ENCODE measurements at regions not wholly inside any gene's neighbourhood (a gene's known extent, or its start where the extent isn't known, plus 50 kb on each side); places are given as distances from the start of the nearest gene placed in this dataset.

DNA sequence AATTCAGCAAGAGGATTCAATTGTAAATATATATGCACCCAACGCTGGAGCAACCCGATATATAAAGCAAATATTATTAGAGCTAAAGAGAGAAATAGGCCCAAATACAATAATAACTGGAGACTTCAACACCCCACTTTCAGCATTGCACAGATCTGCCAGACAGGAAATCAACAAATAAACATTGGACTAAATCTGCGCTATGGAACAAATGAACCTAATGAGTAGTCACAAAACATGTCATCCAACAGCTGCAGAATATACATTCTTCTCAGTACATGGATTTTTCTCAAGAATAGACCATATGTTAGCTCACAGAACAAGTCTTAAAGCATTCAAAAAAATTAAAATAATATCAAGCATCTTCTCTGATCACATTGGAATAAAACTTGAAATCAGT lies 86.1 kb upstream of the SLC1A1 start:
- TF ChIP-seq, protein P1, sequence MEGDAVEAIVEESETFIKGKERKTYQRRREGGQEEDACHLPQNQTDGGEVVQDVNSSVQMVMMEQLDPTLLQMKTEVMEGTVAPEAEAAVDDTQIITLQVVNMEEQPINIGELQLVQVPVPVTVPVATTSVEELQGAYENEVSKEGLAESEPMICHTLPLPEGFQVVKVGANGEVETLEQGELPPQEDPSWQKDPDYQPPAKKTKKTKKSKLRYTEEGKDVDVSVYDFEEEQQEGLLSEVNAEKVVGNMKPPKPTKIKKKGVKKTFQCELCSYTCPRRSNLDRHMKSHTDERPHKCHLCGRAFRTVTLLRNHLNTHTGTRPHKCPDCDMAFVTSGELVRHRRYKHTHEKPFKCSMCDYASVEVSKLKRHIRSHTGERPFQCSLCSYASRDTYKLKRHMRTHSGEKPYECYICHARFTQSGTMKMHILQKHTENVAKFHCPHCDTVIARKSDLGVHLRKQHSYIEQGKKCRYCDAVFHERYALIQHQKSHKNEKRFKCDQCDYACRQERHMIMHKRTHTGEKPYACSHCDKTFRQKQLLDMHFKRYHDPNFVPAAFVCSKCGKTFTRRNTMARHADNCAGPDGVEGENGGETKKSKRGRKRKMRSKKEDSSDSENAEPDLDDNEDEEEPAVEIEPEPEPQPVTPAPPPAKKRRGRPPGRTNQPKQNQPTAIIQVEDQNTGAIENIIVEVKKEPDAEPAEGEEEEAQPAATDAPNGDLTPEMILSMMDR (IDR thresholded peaks at IDR 0.05; ENCODE audit: extremely low read depth, missing control alignments) = no peak
- no peak for DNase-seq (ENCODE audit: low spot score)

DNA sequence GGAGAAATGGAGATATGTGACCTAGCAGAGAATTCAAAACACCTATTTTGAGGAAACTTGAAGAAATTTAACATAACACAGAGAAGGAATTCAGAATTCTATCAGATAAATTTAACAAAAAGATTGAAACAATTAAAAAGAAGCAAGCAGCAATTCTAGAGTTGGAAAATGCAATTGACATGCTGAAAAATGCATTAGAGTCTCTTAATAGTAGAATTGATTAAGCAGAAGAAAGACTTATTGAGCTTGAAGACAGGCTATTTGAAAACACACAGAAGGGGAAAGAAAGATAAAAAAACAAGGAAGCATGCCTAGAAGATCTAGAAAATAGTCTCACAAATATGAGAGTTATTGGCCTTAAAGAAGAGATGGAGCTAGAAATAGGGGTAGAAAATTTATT lies 87.8 kb upstream of the SLC1A1 start:
- DNase-seq (ENCODE audit: low spot score) = no peak
- TF ChIP-seq, protein P1 (IDR thresholded peaks at IDR 0.05; ENCODE audit: extremely low read depth, missing control alignments) = no peak

DNA sequence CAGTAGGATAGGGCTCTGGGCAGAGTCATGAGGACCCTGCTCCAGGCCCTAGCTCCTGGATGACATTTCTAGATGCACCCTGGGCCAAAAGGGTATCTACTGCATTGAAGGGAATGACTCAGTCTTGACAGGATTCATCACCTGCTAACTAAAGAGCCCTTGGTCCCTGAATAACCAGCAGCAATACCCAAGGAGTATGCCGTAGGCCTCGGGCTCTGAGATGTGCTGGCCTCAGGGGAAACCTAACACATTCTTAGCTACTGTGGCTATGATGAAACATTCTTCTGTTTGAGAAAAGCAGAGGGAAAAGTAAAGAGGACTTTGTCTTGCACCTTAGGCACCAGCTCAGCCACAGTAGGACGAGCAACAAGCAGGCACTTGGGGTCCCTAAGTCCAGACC lies 89.5 kb upstream of the SLC1A1 start:
- no peak for DNase-seq (ENCODE audit: low spot score)
- TF ChIP-seq, protein P1 (IDR thresholded peaks at IDR 0.05; ENCODE audit: extremely low read depth, missing control alignments) = no peak

DNA sequence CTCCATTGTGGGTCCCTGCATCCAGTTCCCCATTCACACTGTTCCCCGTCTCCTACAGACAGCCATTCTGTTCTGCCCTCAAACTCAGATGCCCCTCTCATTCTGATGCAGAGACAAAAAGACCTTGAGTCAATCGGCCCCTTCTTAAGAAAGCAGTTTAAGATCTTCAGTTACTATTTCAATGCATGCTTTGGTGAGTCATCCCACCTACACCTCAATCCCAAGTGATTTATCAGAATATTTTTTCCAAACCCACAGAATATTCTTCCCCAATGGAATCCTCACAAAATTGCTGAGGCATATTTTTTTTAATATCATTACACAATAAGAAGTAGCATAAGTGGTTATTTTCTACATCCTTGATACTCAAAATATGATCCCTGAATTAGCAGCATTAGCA lies 92.4 kb upstream of the SLC1A1 start:
- DNase-seq (ENCODE audit: low spot score) = no peak
- TF ChIP-seq, protein P1 (IDR thresholded peaks at IDR 0.05; ENCODE audit: extremely low read depth, missing control alignments) = no peak

DNA sequence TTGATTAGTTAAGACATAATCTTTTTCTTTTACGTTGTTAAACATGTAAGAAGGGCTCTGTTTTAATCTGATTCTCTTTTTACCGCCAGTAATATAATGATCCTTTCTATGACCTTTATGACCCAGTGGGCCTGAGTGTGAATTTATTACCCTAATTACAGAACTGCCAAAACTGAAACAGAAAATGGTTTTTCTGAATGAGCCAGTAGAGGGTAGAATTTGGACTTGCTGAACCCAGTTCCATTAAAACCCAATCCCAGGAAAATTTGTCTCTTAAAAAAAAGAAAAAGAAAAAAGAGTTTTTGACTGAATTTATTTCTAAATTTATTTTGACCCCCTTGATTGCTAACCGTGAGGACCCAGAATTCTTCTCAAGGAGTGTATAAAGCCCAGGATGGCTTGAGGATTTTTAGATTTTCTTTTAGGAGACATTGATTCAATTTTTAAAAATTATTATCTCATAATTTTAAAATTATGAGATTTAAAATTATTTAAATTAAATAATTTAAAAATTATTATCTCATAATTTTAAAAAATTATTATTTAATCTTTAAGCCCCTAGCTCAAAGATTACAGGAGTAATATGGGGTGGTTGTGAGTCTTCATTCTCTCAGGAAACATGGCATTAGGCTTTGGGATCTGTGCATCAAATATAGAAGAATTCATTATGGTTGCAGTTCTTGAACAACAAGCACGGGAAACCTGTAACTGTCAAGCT lies 94.1 kb upstream of the GLIS3 start:
- DNase-seq (ENCODE audit: low spot score) = no peak

DNA sequence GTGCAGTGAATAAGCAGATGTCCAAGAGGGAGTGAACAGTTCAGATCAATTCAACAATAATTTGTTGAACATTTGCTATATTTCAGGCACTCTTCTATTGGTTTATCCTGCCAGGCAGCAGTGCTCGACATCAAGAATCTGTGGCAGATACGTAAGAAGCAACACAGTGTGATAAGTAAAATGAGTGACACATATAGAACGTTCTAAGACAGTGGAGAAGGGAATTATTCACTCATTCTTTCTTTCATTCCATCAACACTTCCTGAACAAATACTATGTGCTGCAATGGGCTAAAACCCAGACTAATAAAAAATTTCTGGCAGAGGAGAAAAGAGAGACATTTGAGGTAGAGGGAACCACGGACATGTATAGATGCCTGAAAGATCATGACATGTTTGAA lies 89.9 kb upstream of the GLIS3 start:
- DNase-seq (ENCODE audit: low spot score) = no peak
- TF ChIP-seq, protein P1 (IDR thresholded peaks at IDR 0.05; ENCODE audit: extremely low read depth, missing control alignments) = no peak

More for the DNA sequence above, 94.1 kb upstream of the GLIS3 start:
- TF ChIP-seq, protein P1 (IDR thresholded peaks at IDR 0.05; ENCODE audit: extremely low read depth, missing control alignments) = no peak

DNA sequence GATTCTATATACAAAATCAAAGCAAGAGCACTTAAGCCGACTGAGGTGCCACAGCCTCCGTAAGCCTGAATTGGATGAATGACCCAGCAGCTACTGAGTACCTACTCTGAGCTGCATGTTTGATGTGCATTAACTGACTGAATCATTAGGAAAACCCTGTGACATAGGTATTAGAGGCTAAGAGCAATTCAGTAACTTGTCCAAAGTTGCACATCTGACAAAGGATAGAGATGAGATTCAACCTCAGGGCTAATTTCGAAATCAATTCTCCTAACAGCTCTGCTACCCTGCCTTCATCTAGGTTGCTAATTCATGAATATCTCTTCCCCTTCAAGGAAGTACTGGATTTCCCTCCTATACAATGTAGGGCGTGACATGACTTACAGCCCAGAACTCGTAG lies 89.1 kb upstream of the GLIS3 start:
- no peak for DNase-seq (ENCODE audit: low spot score)
- TF ChIP-seq, protein P1 (IDR thresholded peaks at IDR 0.05; ENCODE audit: extremely low read depth, missing control alignments) = no peak

All from GM20000 (cell line).